K562 (cell line): ENCODE measurements at regions not wholly inside any gene's neighbourhood (a gene's known extent, or its start where the extent isn't known, plus 50 kb on each side); places are given as distances from the start of the nearest gene placed in this dataset.

Experiments used
- ATAC-seq: fragments of 200-7000 bp; cut with Tn5 transposase; 3 replicates; pipeline ENCODE4 v1.9.1; 2020; ENCODE audit warnings: moderate library complexity
- BruUV-seq: library from RNA; stranded (reverse); fragments of 400-500 nt; replicated peaks from 2 replicates; lab custom pipeline; 2021; lab: Mats Ljungman, UMichigan
- CTCF ChIA-PET: fragments of 300-600 bp; formaldehyde crosslinking; extraction: SDS; loops from one replicate; lab custom pipeline; 2021; ENCODE audit warnings: low intra/inter-chr PET ratio; lab: Yijun Ruan, JAX
- POLR2A ChIA-PET: fragments of 300-600, 350-650 bp; sonication (Branson Sonifier 250); formaldehyde crosslinking; extraction: SDS; loops from one replicate; lab custom pipeline; 2021; ENCODE audit warnings: antibody characterized with exemption, inconsistent platforms; lab: Yijun Ruan, JAX
- DNase-seq, 4 experiments: peaks; one replicate each; pipeline versions ENCODE4 v3.0.0 to v3.0.0-alpha.2; 2011 to 2018; ENCODE audit warnings: low spot score in 3 of 4, mixed read lengths in 3 of 4; ENCODE audit errors: extremely low read depth in 1 of 4
- FAIRE-seq: peaks from 2 replicates; lab custom pipeline; 2011; peaks lifted over from hg19 to GRCh38; lab: Jason Lieb, UNC
- H2AFZ ChIP-seq: 2 replicates; pipeline ENCODE4 v1.6.0; 2011; ENCODE audit warnings: low read depth, low read length, control low read depth, inconsistent platforms
- H3K27ac ChIP-seq: fragments of 200-600 bp; 3 replicates; pipeline ENCODE4 v1.8.0; 2011; ENCODE audit warnings: low read depth, mild to moderate bottlenecking, control low read depth, inconsistent platforms, low read length, moderate library complexity, mixed read lengths; ENCODE audit errors: extremely low read depth
- H3K27me3 ChIP-seq, 2 experiments: fragments of 300-600 bp in 1 of 2; 2 replicates in 1 of 2; 3 replicates in 1 of 2; pipeline versions ENCODE4 v1.6.0 to v1.8.0; 2011; ENCODE audit warnings: inconsistent platforms in 2 of 2, low read length in 2 of 2, mild to moderate bottlenecking in 1 of 2, mixed read lengths in 1 of 2, moderate library complexity in 1 of 2; ENCODE audit not compliant: control insufficient read depth in 2 of 2, insufficient read depth in 2 of 2
- H3K36me3 ChIP-seq: fragments of 300-600 bp; 3 replicates; pipeline ENCODE4 v1.8.0; 2011; ENCODE audit warnings: mild to moderate bottlenecking, low read length, inconsistent platforms; ENCODE audit not compliant: control insufficient read depth, insufficient read depth
- H3K4me1 ChIP-seq, 2 experiments: fragments of 200-600 bp in 1 of 2; replicated peaks in 1 of 2; 2 replicates in 1 of 2; 3 replicates in 1 of 2; pipeline versions ENCODE4 v1.5.1 to v1.8.0; 2011; ENCODE audit warnings: inconsistent platforms in 2 of 2, low read length in 2 of 2, mild to moderate bottlenecking in 1 of 2, mixed read lengths in 1 of 2, moderate library complexity in 1 of 2; ENCODE audit not compliant: control insufficient read depth in 2 of 2, insufficient read depth in 2 of 2
- H3K4me2 ChIP-seq: 2 replicates; pipeline ENCODE4 v1.6.1; 2011; ENCODE audit warnings: low read length, control low read depth, inconsistent platforms, mixed read lengths; ENCODE audit not compliant: insufficient read depth
- H3K4me3 ChIP-seq: fragments of 200-600 bp; sonication (generic), shearing (Covaris generic); 2 replicates; pipeline ENCODE4 v1.5.1; 2016; ENCODE audit warnings: control low read depth, inconsistent platforms
- H3K79me2 ChIP-seq: fragments of 200-600 bp; 3 replicates; pipeline ENCODE4 v1.8.0; 2011; ENCODE audit warnings: low read length, inconsistent platforms; ENCODE audit not compliant: control insufficient read depth, insufficient read depth
- H3K9ac ChIP-seq, 2 experiments: 2 replicates each; pipeline versions ENCODE4 v1.6.0 to v1.6.1; 2011; ENCODE audit warnings: low read depth in 2 of 2, low read length in 2 of 2, control low read depth in 1 of 2, inconsistent platforms in 1 of 2, mild to moderate bottlenecking in 1 of 2, mixed read lengths in 1 of 2; ENCODE audit not compliant: insufficient read depth in 1 of 2
- H3K9me1 ChIP-seq: one replicate; pipeline ENCODE4 v1.6.0; 2011; ENCODE audit warnings: inconsistent platforms, mild to moderate bottlenecking, low read length, moderate library complexity; ENCODE audit not compliant: control insufficient read depth, insufficient read depth
- H3K9me3 ChIP-seq: replicated peaks from 2 replicates; pipeline ENCODE4 v1.5.1; 2011; ENCODE audit warnings: low read depth, low read length, inconsistent platforms; ENCODE audit not compliant: control insufficient read depth, insufficient read depth
- H4K20me1 ChIP-seq: replicated peaks from 2 replicates; pipeline ENCODE4 v1.6.1; 2011; ENCODE audit warnings: low read length, inconsistent platforms, mixed read lengths; ENCODE audit not compliant: control insufficient read depth, insufficient read depth
- MIER1 ChIP-seq: fragments of 450-650 bp; IDR thresholded peaks from 2 replicates; pipeline ENCODE4 v1.6.1; 2016; ENCODE audit warnings: antibody characterized with exemption, mild to moderate bottlenecking, low read depth
- RBBP5 ChIP-seq: fragments of 200-600 bp; sonication (generic); IDR thresholded peaks from 2 replicates; pipeline ENCODE4 v1.6.1; 2012; ENCODE audit warnings: borderline replicate concordance, mild to moderate bottlenecking, low read length, control low read depth, inconsistent platforms; ENCODE audit not compliant: insufficient read depth, poor library complexity, severe bottlenecking
- SP2 ChIP-seq: IDR thresholded peaks from 2 replicates; pipeline ENCODE4 v1.6.1; 2011; ENCODE audit warnings: mild to moderate bottlenecking, low read depth, low read length, moderate library complexity; ENCODE audit not compliant: poor library complexity, severe bottlenecking; ENCODE audit errors: extremely low read depth
- SREBF1 ChIP-seq: fragments of 150-350 bp; IDR thresholded peaks from 2 replicates; pipeline ENCODE4 v1.6.1; 2014; ENCODE audit warnings: antibody characterized with exemption, low read depth, low read length, borderline replicate concordance
- ZNF146 ChIP-seq: IDR thresholded peaks from one replicate; pipeline ENCODE4 v1.6.1; 2018; ENCODE audit warnings: missing compliant biosample characterization; ENCODE audit not compliant: unreplicated experiment
- WGBS: fragments of 100-300 bp; shearing (Covaris generic); methylation state at CpG from one replicate; pipeline ENCODE4 v1.1.6; 2016; ENCODE audit warnings: low coverage, mixed read lengths; ENCODE audit not compliant: insufficient coverage; ENCODE audit errors: missing lambda C conversion rate; 5-methylcytosine and 5-hydroxymethylcytosine counted together
- in situ Hi-C: fragments of 300-500 bp; cut with MboI; formaldehyde crosslinking; loops from 4 replicates; pipeline ENCODE4 v1.15.0; 2018; ENCODE audit warnings: inconsistent platforms, mixed read lengths
- intact Hi-C: fragments of 100-400 bp; cut with micrococcal nuclease; formaldehyde crosslinking; loops from 2 replicates; pipeline ENCODE4 v1.14.2; 2022
- TF ChIP-seq, protein P1 (sequence below): sonication (generic); formaldehyde crosslinking; IDR thresholded peaks from 2 replicates; pipeline ENCODE4 v1.4.0; 2020; ENCODE audit warnings: mild to moderate bottlenecking, missing genetic modification reagents

DNA sequence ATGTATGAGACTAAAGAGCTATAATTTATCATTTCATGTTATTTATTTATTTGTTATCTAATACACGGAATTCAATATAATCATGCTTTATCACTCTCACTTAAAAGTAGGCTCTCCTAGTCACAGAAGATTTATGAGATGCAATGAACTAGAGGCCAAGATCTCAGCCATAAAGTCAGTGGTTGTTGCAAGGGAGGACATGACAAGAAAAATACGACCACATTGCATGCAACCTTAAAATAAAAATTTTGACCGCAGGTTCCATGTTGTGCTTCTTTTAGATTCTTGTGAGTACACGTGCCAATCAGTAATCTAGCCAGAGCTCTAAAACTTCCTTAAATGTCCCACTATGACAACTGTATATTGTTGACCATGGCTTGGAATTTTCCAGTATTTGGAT is 75.9 kb upstream of the SP8 start:
- Histone ChIP-seq H3K27me3 (no peaks in the 10 kb centered on the region; a peak in 1 of 5 replicates), H3K79me2 (no peaks in the 10 kb centered on the region), H3K9me1 (no peaks in the 10 kb centered on the region), H3K4me1 (no peaks in the 10 kb centered on the region), H3K9me3 (no peaks in the 10 kb centered on the region), H3K4me2 (no peak overlapping the region), H3K36me3 (no peaks in the 10 kb centered on the region), H4K20me1 (no peaks in the 10 kb centered on the region), H2AFZ (no peak overlapping the region), H3K9ac (no peak overlapping the region), H3K27ac (no peak overlapping the region), H3K4me3 (no peak overlapping the region)
- ATAC-seq (no peak), DNase-seq (no peak), FAIRE-seq (no peak)
- TF ChIP-seq ZNF146 = no peak
- no peak for TF ChIP-seq SREBF1
- TF ChIP-seq RBBP5 = no peak
- no peak for TF ChIP-seq MIER1
- TF ChIP-seq, protein P1, sequence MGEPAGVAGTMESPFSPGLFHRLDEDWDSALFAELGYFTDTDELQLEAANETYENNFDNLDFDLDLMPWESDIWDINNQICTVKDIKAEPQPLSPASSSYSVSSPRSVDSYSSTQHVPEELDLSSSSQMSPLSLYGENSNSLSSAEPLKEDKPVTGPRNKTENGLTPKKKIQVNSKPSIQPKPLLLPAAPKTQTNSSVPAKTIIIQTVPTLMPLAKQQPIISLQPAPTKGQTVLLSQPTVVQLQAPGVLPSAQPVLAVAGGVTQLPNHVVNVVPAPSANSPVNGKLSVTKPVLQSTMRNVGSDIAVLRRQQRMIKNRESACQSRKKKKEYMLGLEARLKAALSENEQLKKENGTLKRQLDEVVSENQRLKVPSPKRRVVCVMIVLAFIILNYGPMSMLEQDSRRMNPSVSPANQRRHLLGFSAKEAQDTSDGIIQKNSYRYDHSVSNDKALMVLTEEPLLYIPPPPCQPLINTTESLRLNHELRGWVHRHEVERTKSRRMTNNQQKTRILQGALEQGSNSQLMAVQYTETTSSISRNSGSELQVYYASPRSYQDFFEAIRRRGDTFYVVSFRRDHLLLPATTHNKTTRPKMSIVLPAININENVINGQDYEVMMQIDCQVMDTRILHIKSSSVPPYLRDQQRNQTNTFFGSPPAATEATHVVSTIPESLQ (CRISPR knock-in tag) = no peak
- TF ChIP-seq SP2 = no peak
- in situ Hi-C loops (no loop called here), intact Hi-C loops (no loop called here)
- ChIA-PET CTCF (no interaction called here), POLR2A (no interaction called here)
- 12% methylated on average over 4 of the region's 4 CpGs for WGBS
- no TSS peak for BruUV-seq
